ENCODE measurements at regions not wholly inside any gene's neighbourhood (a gene's known extent, or its start where the extent isn't known, plus 50 kb on each side); places are given as distances from the start of the nearest gene placed in this dataset.

DNA sequence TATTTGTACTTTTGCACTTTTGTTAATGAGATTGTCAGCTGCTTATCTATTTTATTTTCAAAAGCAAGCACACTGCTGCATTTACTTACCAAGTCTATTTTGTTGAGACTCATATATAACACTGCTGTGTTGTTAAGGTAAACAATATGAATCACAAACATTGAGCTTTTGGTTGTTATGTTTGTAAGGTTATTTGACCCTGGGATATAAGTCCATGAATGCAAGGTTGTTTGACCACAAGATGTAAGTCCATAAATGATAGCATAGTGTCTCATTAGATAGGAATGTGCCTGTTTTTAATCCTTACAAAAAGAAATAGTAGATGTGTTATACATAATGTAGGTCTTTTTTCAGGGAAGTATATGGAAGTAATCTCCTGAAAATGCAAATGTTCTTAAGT lies 845.9 kb downstream of the CDH9 start:
- in situ Hi-C loops (cut with MboI; ENCODE audit: low sequenced_read_pairs): no loop called here
- H2BK120ac ChIP-seq (ENCODE audit: low read depth, low read length): no peak overlapping the region
- no peaks in the 10 kb centered on the region for H3K27me3 ChIP-seq (ENCODE audit: control insufficient read depth, insufficient read depth, low read length)
- peaks cover 2% of the 10 kb centered on the region; the same call in 1 of the 2 replicates for H3K9me3 ChIP-seq (ENCODE audit: control insufficient read depth, insufficient read depth, low read length)
- no peak overlapping the region for H2BK5ac ChIP-seq (ENCODE audit: low read depth, low read length, poor library complexity, severe bottlenecking)
- H3K56ac ChIP-seq (ENCODE audit: extremely low read depth, insufficient read depth, low read length): no peak overlapping the region
- dilution Hi-C loops (cut with HindIII; ENCODE audit: low sequenced_read_pairs, unreplicated experiment): no loop called here
- H3K9ac ChIP-seq (ENCODE audit: low read depth, low read length): no peak overlapping the region
- DNase-seq (no peak), ATAC-seq (ENCODE audit: low read depth) (no peak)
- no peak overlapping the region for H2AFZ ChIP-seq (replicated peaks; ENCODE audit: low read length, poor library complexity)
- no peak overlapping the region for H2AK9ac ChIP-seq (replicated peaks; ENCODE audit: low read depth, low read length, poor library complexity)
- H3K4me1 ChIP-seq (ENCODE audit: control insufficient read depth, insufficient read depth, low read length): no peaks in the 10 kb centered on the region
- H3K4me2 ChIP-seq (ENCODE audit: low read depth, low read length): no peak overlapping the region
- BruUV-seq (replicated peaks): no TSS peak
- intact Hi-C loops (cut with micrococcal nuclease): no loop called here
- no peak overlapping the region for H3K14ac ChIP-seq (replicated peaks; ENCODE audit: low read depth, low read length)
- TF ChIP-seq BHLHE40 (IDR thresholded peaks at IDR 0.05; ENCODE audit: low read depth, low read length) (no peak), MAZ (IDR thresholded peaks at IDR 0.05; ENCODE audit: borderline replicate concordance, low read depth, low read length) (no peak), MXI1 (IDR thresholded peaks at IDR 0.05; ENCODE audit: borderline replicate concordance, low read depth, low read length) (no peak), CEBPB (IDR thresholded peaks at IDR 0.05; ENCODE audit: low read depth, low read length) (no peak), RAD21 (IDR thresholded peaks at IDR 0.05; ENCODE audit: low read length) (no peak), NFE2L2 (IDR thresholded peaks at IDR 0.05; ENCODE audit: low read depth, low read length) (no peak), RFX5 (IDR thresholded peaks at IDR 0.05; ENCODE audit: low read depth, low read length) (no peak), MAFK (IDR thresholded peaks at IDR 0.05; ENCODE audit: low read depth, low read length) (no peak), ELK1 (IDR thresholded peaks at IDR 0.05; ENCODE audit: borderline replicate concordance, low read depth, low read length) (no peak), POLR2A (IDR thresholded peaks at IDR 0.05; ENCODE audit: low read depth, low read length) (no peak), RCOR1 (IDR thresholded peaks at IDR 0.05; ENCODE audit: insufficient replicate concordance, low read length) (no peak), FOS (IDR thresholded peaks at IDR 0.05; ENCODE audit: low read depth, low read length) (no peak), CTCF (conservative IDR thresholded peaks at IDR 0.05; ENCODE audit: low read depth, low read length) (no peak), SMC3 (IDR thresholded peaks at IDR 0.05; ENCODE audit: low read depth, low read length) (no peak), CHD1 (IDR thresholded peaks at IDR 0.05; ENCODE audit: low read depth, low read length) (no peak)
- TF ChIP-seq, protein P1, sequence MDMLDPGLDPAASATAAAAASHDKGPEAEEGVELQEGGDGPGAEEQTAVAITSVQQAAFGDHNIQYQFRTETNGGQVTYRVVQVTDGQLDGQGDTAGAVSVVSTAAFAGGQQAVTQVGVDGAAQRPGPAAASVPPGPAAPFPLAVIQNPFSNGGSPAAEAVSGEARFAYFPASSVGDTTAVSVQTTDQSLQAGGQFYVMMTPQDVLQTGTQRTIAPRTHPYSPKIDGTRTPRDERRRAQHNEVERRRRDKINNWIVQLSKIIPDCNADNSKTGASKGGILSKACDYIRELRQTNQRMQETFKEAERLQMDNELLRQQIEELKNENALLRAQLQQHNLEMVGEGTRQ (IDR thresholded peaks at IDR 0.05; ENCODE audit: low read depth, low read length): no peak
- no peak overlapping the region for H2AK5ac ChIP-seq (ENCODE audit: low read depth, low read length)
- H3K23ac ChIP-seq (ENCODE audit: low read depth, low read length): no peak overlapping the region
- H3K18ac ChIP-seq (ENCODE audit: low read depth, low read length): no peak overlapping the region
- no peak overlapping the region for H2BK15ac ChIP-seq (ENCODE audit: low read depth, low read length)
- H2BK20ac ChIP-seq (ENCODE audit: low read depth, low read length): no peak overlapping the region
- no peak overlapping the region for H3K4me3 ChIP-seq (ENCODE audit: insufficient read depth, low read depth, low read length)
- no peaks in the 10 kb centered on the region for H4K20me1 ChIP-seq (ENCODE audit: insufficient read depth, low read length)
- no peak overlapping the region for H4K91ac ChIP-seq (ENCODE audit: insufficient read depth, low read depth, low read length)
- no peak overlapping the region for H3K4ac ChIP-seq (ENCODE audit: low read depth, low read length)
- no peak overlapping the region for H3K27ac ChIP-seq (ENCODE audit: insufficient read depth, low read length)
- H4K5ac ChIP-seq (ENCODE audit: low read depth, low read length): no peak overlapping the region
- no peaks in the 10 kb centered on the region for H3K9me1 ChIP-seq (ENCODE audit: insufficient read depth, low read length)
- POLR2A ChIA-PET (ENCODE audit: unreplicated experiment): no interaction called here
- H3K36me3 ChIP-seq (ENCODE audit: control insufficient read depth, insufficient read depth, low read length): no peaks in the 10 kb centered on the region
- H4K8ac ChIP-seq (ENCODE audit: low read depth in 2 of 2, low read length in 2 of 2): no peak overlapping the region
- no peaks in the 10 kb centered on the region for H3K79me1 ChIP-seq (ENCODE audit: low read depth in 1 of 2, low read length in 2 of 2)
- CTCF ChIA-PET: no interaction called here

Data from IMR-90 (cell line).